ENCODE measurements at regions not wholly inside any gene's neighbourhood (a gene's known extent, or its start where the extent isn't known, plus 50 kb on each side); places are given as distances from the start of the nearest gene placed in this dataset.
"Not testable (repeated sequence)": the region's sequence is repeated elsewhere in the genome, so short reads cannot be mapped to it uniquely, and the experiment has no call there.

DNA sequence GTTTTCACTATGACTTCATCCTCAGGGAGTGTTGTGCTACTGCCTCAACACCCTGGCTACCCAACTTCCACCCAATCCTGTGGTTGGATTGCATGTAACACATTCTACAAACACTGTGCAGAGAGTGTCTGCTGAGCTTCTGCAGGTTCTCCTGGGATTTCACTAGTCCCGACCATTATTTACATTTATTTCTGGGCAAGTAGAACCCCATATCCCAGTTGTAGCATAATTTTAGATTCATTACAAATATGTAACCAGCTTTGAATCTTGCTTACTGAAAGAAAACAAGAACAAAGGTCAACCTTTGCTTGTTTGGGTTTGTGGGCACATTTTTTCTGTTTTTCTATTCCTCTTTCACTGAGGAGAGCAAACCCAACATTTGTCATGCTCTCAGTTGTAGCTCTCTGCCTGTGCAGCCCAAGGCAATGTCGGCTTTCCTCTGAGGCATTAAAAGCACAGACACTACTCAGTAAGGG, 2036.1 kb upstream of the LRRTM1 start:
- Histone ChIP-seq H3K4me1 (ENCODE audit: insufficient read depth, insufficient read length) (no peaks in the 10 kb centered on the region), H3K9ac (ENCODE audit: insufficient read length, low read depth) (no peak overlapping the region), H3K4me3 (ENCODE audit: insufficient read length, low read depth) (no peak overlapping the region), H3K27me3 (ENCODE audit: insufficient read depth, insufficient read length) (no peaks in the 10 kb centered on the region), H3K36me3 (ENCODE audit: insufficient read depth, insufficient read length, low read length) (no peaks in the 10 kb centered on the region), H3K9me3 (ENCODE audit: insufficient read depth, low read length) (no peaks in the 10 kb centered on the region)
- no peak for DNase-seq (ENCODE audit: low read depth, low spot score)
- no peak for TF ChIP-seq YY1 (IDR thresholded peaks at IDR 0.05; ENCODE audit: insufficient read depth, insufficient read length)

DNA sequence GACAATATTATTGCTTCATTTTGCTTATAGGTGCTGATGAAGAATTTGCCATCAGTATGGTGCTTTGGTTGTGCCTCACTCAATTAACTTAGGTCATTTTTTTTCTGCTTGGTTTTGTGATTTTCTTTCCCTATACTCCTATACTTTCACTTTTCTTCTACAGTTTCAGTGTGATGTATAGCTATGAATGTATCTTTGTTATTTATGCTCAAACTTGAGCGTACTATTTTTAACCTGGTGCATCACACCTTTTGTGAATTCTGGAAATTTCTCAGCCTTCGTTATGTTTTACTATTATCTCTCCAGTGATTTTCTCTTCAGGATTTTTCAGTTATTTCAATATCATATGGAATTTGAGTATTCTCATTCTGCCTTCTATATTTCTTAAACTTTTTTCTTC, 2035.3 kb upstream of the LRRTM1 start:
- Histone ChIP-seq H3K4me3 (ENCODE audit: insufficient read length, low read depth) (no peak overlapping the region), H3K36me3 (ENCODE audit: insufficient read depth, insufficient read length, low read length) (no peaks in the 10 kb centered on the region), H3K9me3 (ENCODE audit: insufficient read depth, low read length) (no peaks in the 10 kb centered on the region), H3K4me1 (ENCODE audit: insufficient read depth, insufficient read length) (no peaks in the 10 kb centered on the region), H3K27me3 (ENCODE audit: insufficient read depth, insufficient read length) (no peaks in the 10 kb centered on the region), H3K9ac (ENCODE audit: insufficient read length, low read depth) (no peak overlapping the region)
- DNase-seq (ENCODE audit: low read depth, low spot score), result no peak
- no peak for TF ChIP-seq ZNF274 (IDR thresholded peaks at IDR 0.05; ENCODE audit: low read depth, low read length)
- TF ChIP-seq YY1 (IDR thresholded peaks at IDR 0.05; ENCODE audit: insufficient read depth, insufficient read length), result no peak
- TF ChIP-seq SUZ12 (IDR thresholded peaks at IDR 0.05; ENCODE audit: extremely low read depth, insufficient read depth, insufficient read length), result no peak

DNA sequence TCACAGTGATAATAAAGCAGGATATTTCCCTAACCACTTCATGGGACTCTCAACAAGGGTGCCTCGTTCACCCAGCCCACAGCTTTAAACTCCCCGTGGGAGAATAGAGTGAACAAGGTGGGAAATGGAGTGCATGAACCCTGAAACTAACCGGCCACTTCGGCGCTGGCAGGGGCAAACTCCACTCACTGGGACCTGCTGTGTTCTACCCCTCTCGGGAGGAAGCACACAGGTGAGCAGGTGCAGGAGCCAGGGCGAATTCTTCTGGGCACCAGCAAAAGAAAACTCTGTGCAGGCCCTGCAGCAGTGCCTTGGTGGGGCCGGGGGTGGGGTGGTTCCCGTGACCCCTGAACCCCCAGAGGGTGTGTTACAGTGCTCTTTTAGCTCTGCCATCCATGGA, 2029.1 kb upstream of the LRRTM1 start:
- no peaks in the 10 kb centered on the region for H3K9me3 ChIP-seq (ENCODE audit: insufficient read depth, low read length)
- H3K4me3 ChIP-seq (ENCODE audit: insufficient read length, low read depth), result no peak overlapping the region
- H3K4me1 ChIP-seq (ENCODE audit: insufficient read depth, insufficient read length), result no peaks in the 10 kb centered on the region
- H3K27me3 ChIP-seq (ENCODE audit: insufficient read depth, insufficient read length), result no peaks in the 10 kb centered on the region
- no peak overlapping the region for H3K9ac ChIP-seq (ENCODE audit: insufficient read length, low read depth)
- no peaks in the 10 kb centered on the region for H3K36me3 ChIP-seq (ENCODE audit: insufficient read depth, insufficient read length, low read length)
- TF ChIP-seq YY1 (IDR thresholded peaks at IDR 0.05; ENCODE audit: insufficient read depth, insufficient read length) (no peak), SUZ12 (IDR thresholded peaks at IDR 0.05; ENCODE audit: extremely low read depth, insufficient read depth, insufficient read length) (no peak), ZNF274 (IDR thresholded peaks at IDR 0.05; ENCODE audit: low read depth, low read length) (no peak)
- DNase-seq (ENCODE audit: low read depth, low spot score), result no peak

DNA sequence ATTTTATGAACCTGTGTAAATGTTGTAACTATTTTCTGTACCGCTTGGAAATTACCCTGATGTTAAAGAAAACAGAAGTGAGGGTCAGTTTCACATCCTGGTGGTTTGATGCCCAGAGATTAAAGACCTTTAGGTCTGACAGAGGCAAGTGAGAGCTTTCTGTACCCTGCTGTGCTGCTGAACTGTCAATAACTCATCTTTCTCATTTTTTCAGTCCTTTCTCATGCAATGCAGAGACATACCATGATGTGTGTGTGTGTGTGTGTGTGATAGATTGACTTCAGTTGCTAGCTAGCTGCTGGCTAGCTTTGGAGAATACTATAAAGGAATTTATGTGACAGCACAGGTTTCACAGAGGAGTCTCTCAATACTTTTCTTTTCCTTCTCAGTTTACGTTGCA, 2025.6 kb upstream of the LRRTM1 start:
- TF ChIP-seq YY1 (IDR thresholded peaks at IDR 0.05; ENCODE audit: insufficient read depth, insufficient read length) (no peak), ZNF274 (IDR thresholded peaks at IDR 0.05; ENCODE audit: low read depth, low read length) (no peak), SUZ12 (IDR thresholded peaks at IDR 0.05; ENCODE audit: extremely low read depth, insufficient read depth, insufficient read length) (no peak)
- Histone ChIP-seq H3K9me3 (ENCODE audit: insufficient read depth, low read length) (no peaks in the 10 kb centered on the region), H3K4me3 (ENCODE audit: insufficient read length, low read depth) (no peak overlapping the region), H3K9ac (ENCODE audit: insufficient read length, low read depth) (no peak overlapping the region), H3K27me3 (ENCODE audit: insufficient read depth, insufficient read length) (no peaks in the 10 kb centered on the region), H3K4me1 (ENCODE audit: insufficient read depth, insufficient read length) (no peaks in the 10 kb centered on the region), H3K36me3 (ENCODE audit: insufficient read depth, insufficient read length, low read length) (no peaks in the 10 kb centered on the region)
- no peak for DNase-seq (ENCODE audit: low read depth, low spot score)

- H3K9ac ChIP-seq (ENCODE audit: insufficient read length, low read depth); H3K4me1 ChIP-seq (ENCODE audit: insufficient read depth, insufficient read length); H3K9me3 ChIP-seq (ENCODE audit: insufficient read depth, low read length); H3K27me3 ChIP-seq (ENCODE audit: insufficient read depth, insufficient read length); DNase-seq (ENCODE audit: low read depth, low spot score); H3K4me3 ChIP-seq (ENCODE audit: insufficient read length, low read depth); H3K36me3 ChIP-seq (ENCODE audit: insufficient read depth, insufficient read length, low read length): not testable (repeated sequence)
These were observed 2021.7 kb upstream of the LRRTM1 start for GRCh38 chr2:82326180-82326767.

DNA sequence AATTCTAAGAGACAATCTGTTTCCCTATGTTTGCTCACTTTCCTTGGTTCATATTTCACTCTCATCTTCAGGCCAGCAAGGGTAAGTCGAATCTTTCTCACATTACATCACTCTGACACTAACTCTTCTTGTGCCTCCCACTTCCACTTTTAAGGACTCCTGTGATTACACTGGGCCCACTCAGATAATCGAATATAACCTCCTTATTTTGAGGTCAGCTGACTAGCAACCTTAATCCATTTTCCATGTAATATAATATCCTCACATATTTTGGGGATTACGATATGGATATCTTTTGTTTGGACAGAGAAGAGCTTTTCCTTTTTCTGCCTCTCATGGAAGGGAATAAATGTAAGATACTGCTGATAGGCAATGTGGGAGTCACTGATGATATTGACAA, 2015.7 kb upstream of the LRRTM1 start:
- Histone ChIP-seq H3K4me1 (ENCODE audit: insufficient read depth, insufficient read length) (no peaks in the 10 kb centered on the region), H3K9me3 (ENCODE audit: insufficient read depth, low read length) (no peaks in the 10 kb centered on the region)
- DNase-seq (ENCODE audit: low read depth, low spot score), result no peak

DNA sequence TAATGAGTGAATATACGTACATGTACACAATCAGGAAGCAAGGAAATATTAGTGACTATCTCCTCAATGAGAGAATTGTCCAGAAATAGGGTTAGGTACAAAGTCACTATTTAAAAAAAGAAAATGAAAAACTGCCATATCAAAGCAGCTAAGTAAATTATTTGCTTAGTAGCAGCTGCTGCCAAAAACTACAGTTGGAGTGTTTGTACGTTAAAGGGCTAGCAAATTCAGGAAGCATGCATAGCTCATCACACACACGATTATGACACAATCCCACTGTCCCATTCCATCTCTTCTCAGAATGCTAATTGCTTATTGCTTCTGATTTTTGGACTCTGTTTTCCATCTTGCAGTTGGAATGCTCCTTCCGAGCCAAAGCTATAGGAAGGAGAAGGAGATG, 2012.5 kb upstream of the LRRTM1 start:
- H3K4me1 ChIP-seq (ENCODE audit: insufficient read depth, insufficient read length), result no peaks in the 10 kb centered on the region
- DNase-seq (ENCODE audit: low read depth, low spot score), result no peak
- TF ChIP-seq ZNF274 (IDR thresholded peaks at IDR 0.05; ENCODE audit: low read depth, low read length) (no peak), SUZ12 (IDR thresholded peaks at IDR 0.05; ENCODE audit: extremely low read depth, insufficient read depth, insufficient read length) (no peak), YY1 (IDR thresholded peaks at IDR 0.05; ENCODE audit: insufficient read depth, insufficient read length) (no peak)

More for the DNA sequence above, 2015.7 kb upstream of the LRRTM1 start:
- H3K9ac ChIP-seq (ENCODE audit: insufficient read length, low read depth), result no peak overlapping the region
- H3K4me3 ChIP-seq (ENCODE audit: insufficient read length, low read depth), result no peak overlapping the region
- H3K36me3 ChIP-seq (ENCODE audit: insufficient read depth, insufficient read length, low read length), result no peaks in the 10 kb centered on the region
- H3K27me3 ChIP-seq (ENCODE audit: insufficient read depth, insufficient read length), result no peaks in the 10 kb centered on the region
- TF ChIP-seq YY1 (IDR thresholded peaks at IDR 0.05; ENCODE audit: insufficient read depth, insufficient read length), result no peak
- no peak for TF ChIP-seq SUZ12 (IDR thresholded peaks at IDR 0.05; ENCODE audit: extremely low read depth, insufficient read depth, insufficient read length)
- TF ChIP-seq ZNF274 (IDR thresholded peaks at IDR 0.05; ENCODE audit: low read depth, low read length), result no peak

GRCh38 chr2:82316586-82316985, 2012.0 kb upstream of the LRRTM1 start:
- H3K36me3 ChIP-seq (ENCODE audit: insufficient read depth, insufficient read length, low read length), result no peaks in the 10 kb centered on the region
- H3K27me3 ChIP-seq (ENCODE audit: insufficient read depth, insufficient read length), result no peaks in the 10 kb centered on the region
- no peak overlapping the region for H3K4me3 ChIP-seq (ENCODE audit: insufficient read length, low read depth)
- H3K4me1 ChIP-seq (ENCODE audit: insufficient read depth, insufficient read length), result no peaks in the 10 kb centered on the region
- TF ChIP-seq YY1 (IDR thresholded peaks at IDR 0.05; ENCODE audit: insufficient read depth, insufficient read length), result no peak
- TF ChIP-seq SUZ12 (IDR thresholded peaks at IDR 0.05; ENCODE audit: extremely low read depth, insufficient read depth, insufficient read length), result no peak
- DNase-seq (ENCODE audit: low read depth, low spot score), result no peak
- H3K9ac ChIP-seq (ENCODE audit: insufficient read length, low read depth), result no peak overlapping the region
- no peaks in the 10 kb centered on the region for H3K9me3 ChIP-seq (ENCODE audit: insufficient read depth, low read length)

More for the DNA sequence above, 2012.5 kb upstream of the LRRTM1 start:
- H3K36me3 ChIP-seq (ENCODE audit: insufficient read depth, insufficient read length, low read length), result no peaks in the 10 kb centered on the region
- H3K4me3 ChIP-seq (ENCODE audit: insufficient read length, low read depth), result no peak overlapping the region
- H3K9me3 ChIP-seq (ENCODE audit: insufficient read depth, low read length), result no peaks in the 10 kb centered on the region
- H3K27me3 ChIP-seq (ENCODE audit: insufficient read depth, insufficient read length), result no peaks in the 10 kb centered on the region
- H3K9ac ChIP-seq (ENCODE audit: insufficient read length, low read depth), result no peak overlapping the region

Data from NT2/D1 (cell line).